ENCODE measurements at regions not wholly inside any gene's neighbourhood (a gene's known extent, or its start where the extent isn't known, plus 50 kb on each side); places are given as distances from the start of the nearest gene placed in this dataset.

DNA sequence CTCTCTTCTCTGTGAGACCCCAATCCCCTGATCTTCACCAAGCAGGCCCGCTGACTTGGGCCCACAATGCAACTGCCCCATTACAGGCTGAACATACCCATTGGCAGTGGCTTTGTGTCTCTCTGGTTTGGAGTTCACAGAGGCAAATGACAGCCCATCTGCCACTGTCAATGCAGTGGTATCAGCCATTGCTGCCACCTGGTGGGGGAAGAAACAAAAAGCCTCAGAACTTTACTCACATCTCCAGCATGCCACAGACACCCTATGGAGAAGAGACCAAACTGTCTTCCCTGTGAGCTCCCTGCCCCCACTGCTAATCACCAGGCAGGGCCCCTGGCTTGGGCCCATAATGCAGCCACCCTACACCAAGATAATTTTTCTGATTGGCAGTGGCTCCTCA is 729.3 kb upstream of the ACTRT1 start:
- Histone ChIP-seq H3K27ac (no peak overlapping the region), H3K27me3 (no peaks in the 10 kb centered on the region), H3K4me1 (no peaks in the 10 kb centered on the region), H3K4me3 (no peak overlapping the region), H3K36me3 (no peaks in the 10 kb centered on the region), H3K9ac (ENCODE audit: low read depth in 2 of 2, low read length in 2 of 2) (no peak overlapping the region), H3K9me3 (no peaks in the 10 kb centered on the region)
- intact Hi-C loops (cut with DNase I) = no loop called here
- peak; percentile 27 for TF ChIP-seq CTCF (IDR thresholded peaks at IDR 0.05)
- peak; percentile 50 for DNase-seq

DNA sequence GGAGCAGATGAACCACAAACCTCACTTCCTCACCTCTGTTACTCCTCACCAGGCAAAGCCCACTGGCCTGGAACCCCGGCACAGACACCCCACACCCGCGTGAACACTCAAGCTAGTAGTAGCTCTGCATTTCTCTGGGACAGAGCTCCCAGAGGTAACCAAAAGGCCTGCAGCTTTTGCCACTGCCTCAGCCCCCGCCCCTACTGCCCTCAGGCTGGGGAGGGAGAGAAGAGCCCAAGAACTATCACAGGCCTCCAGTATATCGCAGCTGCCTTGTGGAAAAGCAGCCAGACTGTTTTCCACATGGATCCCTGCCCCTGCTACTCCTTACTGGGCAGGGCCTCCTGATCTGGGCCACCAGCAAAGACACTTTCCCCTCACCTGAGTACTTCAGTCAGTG is 728.7 kb upstream of the ACTRT1 start:
- no peak overlapping the region for H3K4me3 ChIP-seq
- intact Hi-C loops (cut with DNase I) = no loop called here
- no peaks in the 10 kb centered on the region for H3K4me1 ChIP-seq
- no peak for DNase-seq
- no peaks in the 10 kb centered on the region for H3K36me3 ChIP-seq
- TF ChIP-seq CTCF (IDR thresholded peaks at IDR 0.05) = no peak
- no peak overlapping the region for H3K27ac ChIP-seq
- H3K27me3 ChIP-seq = no peaks in the 10 kb centered on the region
- H3K9me3 ChIP-seq = no peaks in the 10 kb centered on the region
- no peak overlapping the region for H3K9ac ChIP-seq (ENCODE audit: low read depth in 2 of 2, low read length in 2 of 2)

DNA sequence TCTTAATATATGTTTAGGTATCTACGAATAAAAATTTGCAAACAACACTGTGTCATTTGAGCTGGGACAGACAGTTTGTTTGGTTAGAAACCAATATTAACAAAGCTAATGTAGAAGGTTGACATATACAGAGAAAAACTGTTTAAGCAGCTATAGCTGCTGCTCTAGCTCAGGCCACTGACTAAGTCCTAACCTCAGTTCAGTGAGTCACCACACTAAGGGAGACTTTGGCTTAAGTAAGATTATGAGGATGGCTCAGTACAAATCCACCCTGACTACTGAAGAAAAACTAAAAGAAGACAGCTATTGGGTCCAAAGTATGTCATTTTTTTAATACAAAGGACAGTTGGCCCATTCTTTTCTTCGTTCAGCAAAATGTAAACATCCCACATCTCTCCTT is 717.3 kb upstream of the ACTRT1 start:
- no peak for DNase-seq
- Histone ChIP-seq H3K27ac (no peak overlapping the region), H3K27me3 (no peaks in the 10 kb centered on the region), H3K4me3 (no peak overlapping the region), H3K9ac (ENCODE audit: low read depth in 2 of 2, low read length in 2 of 2) (no peak overlapping the region), H3K9me3 (no peaks in the 10 kb centered on the region), H3K36me3 (no peaks in the 10 kb centered on the region), H3K4me1 (no peaks in the 10 kb centered on the region)
- TF ChIP-seq CTCF (IDR thresholded peaks at IDR 0.05) = no peak
- intact Hi-C loops (cut with DNase I) = no loop called here

DNA sequence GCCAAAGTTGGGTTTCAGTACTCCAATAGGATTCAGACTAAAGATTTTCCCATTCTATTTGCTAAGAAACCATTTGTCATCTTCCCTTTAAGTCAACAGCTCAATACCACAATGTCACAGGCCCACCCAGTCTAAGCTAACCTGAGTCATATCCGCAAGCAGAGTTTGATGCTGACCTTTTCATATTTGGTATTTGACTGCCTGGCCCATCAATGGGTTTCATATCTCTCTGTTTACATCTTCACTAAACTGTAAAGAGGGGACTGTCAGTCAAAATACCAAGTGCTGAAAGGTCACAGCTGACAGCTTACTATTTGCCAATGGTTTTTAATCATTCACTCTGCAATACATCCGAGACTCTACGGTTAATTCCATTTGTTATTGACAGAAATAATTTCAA is 707.5 kb upstream of the ACTRT1 start:
- intact Hi-C loops (cut with DNase I) = no loop called here
- Histone ChIP-seq H3K4me1 (no peaks in the 10 kb centered on the region), H3K36me3 (no peaks in the 10 kb centered on the region), H3K4me3 (no peak overlapping the region), H3K27ac (no peak overlapping the region), H3K27me3 (no peaks in the 10 kb centered on the region), H3K9me3 (no peaks in the 10 kb centered on the region), H3K9ac (ENCODE audit: low read depth in 2 of 2, low read length in 2 of 2) (no peak overlapping the region)
- no peak for TF ChIP-seq CTCF (IDR thresholded peaks at IDR 0.05)
- no peak for DNase-seq

GRCh38 chrX:128759177-128759576 is 707.0 kb upstream of the ACTRT1 start:
- TF ChIP-seq CTCF (IDR thresholded peaks at IDR 0.05) = no peak
- Histone ChIP-seq H3K9ac (ENCODE audit: low read depth in 2 of 2, low read length in 2 of 2) (no peak overlapping the region), H3K27me3 (no peaks in the 10 kb centered on the region), H3K4me1 (no peaks in the 10 kb centered on the region), H3K27ac (no peak overlapping the region), H3K4me3 (no peak overlapping the region), H3K9me3 (no peaks in the 10 kb centered on the region), H3K36me3 (no peaks in the 10 kb centered on the region)
- no peak for DNase-seq
- intact Hi-C loops (cut with DNase I) = no loop called here

GRCh38 chrX:128754130-128754529 is 701.9 kb upstream of the ACTRT1 start:
- H3K27me3 ChIP-seq = no peaks in the 10 kb centered on the region
- intact Hi-C loops (cut with DNase I) = no loop called here
- TF ChIP-seq CTCF (IDR thresholded peaks at IDR 0.05) = no peak
- no peak for DNase-seq
- H3K9ac ChIP-seq (ENCODE audit: low read depth in 2 of 2, low read length in 2 of 2) = no peak overlapping the region
- no peaks in the 10 kb centered on the region for H3K36me3 ChIP-seq
- no peaks in the 10 kb centered on the region for H3K4me1 ChIP-seq
- H3K4me3 ChIP-seq = no peak overlapping the region
- H3K9me3 ChIP-seq = no peaks in the 10 kb centered on the region
- no peak overlapping the region for H3K27ac ChIP-seq

Data from colonic mucosa (tissue), 4 donors.